Smooth muscle cell (in vitro differentiated cells): ENCODE measurements at regions not wholly inside any gene's neighbourhood (a gene's known extent, or its start where the extent isn't known, plus 50 kb on each side); places are given as distances from the start of the nearest gene placed in this dataset.

Experiments used
- DNase-seq: peaks from one replicate; lab custom pipeline; 2025; ENCODE audit not compliant: unreplicated experiment; lab: John Stamatoyannopoulos, UW
- H2AFZ ChIP-seq: fragments of 200-600 bp; sonication (generic); 2 replicates; pipeline ENCODE4 v1.6.0; 2016; ENCODE audit warnings: antibody characterized with exemption, low read depth, mild to moderate bottlenecking
- H3F3A ChIP-seq: fragments of 200-600 bp; sonication (generic); 2 replicates; pipeline ENCODE4 v1.6.0; 2017; ENCODE audit warnings: antibody characterized with exemption, low read depth
- H3K27ac ChIP-seq: fragments of 200-600 bp; sonication (generic); 2 replicates; pipeline ENCODE4 v1.5.1; 2016; ENCODE audit warnings: low read depth, mild to moderate bottlenecking
- H3K27me3 ChIP-seq: fragments of 200-600 bp; sonication (generic); 2 replicates; pipeline ENCODE4 v1.6.1; 2016; ENCODE audit warnings: low read depth, mild to moderate bottlenecking
- H3K36me3 ChIP-seq: fragments of 200-600 bp; sonication (generic); 2 replicates; pipeline ENCODE4 v1.5.1; 2016; ENCODE audit warnings: low read depth
- H3K4me1 ChIP-seq: fragments of 200-600 bp; sonication (generic); 2 replicates; pipeline ENCODE4 v1.5.1; 2016; ENCODE audit warnings: low read depth
- H3K4me2 ChIP-seq: fragments of 200-600 bp; sonication (generic); 2 replicates; pipeline ENCODE4 v1.6.0; 2016; ENCODE audit warnings: mild to moderate bottlenecking
- H3K4me3 ChIP-seq: fragments of 200-600 bp; sonication (generic); 2 replicates; pipeline ENCODE4 v1.5.1; 2016; ENCODE audit warnings: mild to moderate bottlenecking
- H3K79me2 ChIP-seq: fragments of 200-600 bp; sonication (generic); 2 replicates; pipeline ENCODE4 v1.6.0; 2016; ENCODE audit warnings: low read depth, mild to moderate bottlenecking
- H3K9ac ChIP-seq: fragments of 200-600 bp; sonication (generic); 2 replicates; pipeline ENCODE4 v1.6.0; 2016; ENCODE audit warnings: low read depth
- H3K9me3 ChIP-seq: fragments of 200-600 bp; sonication (generic); replicated peaks from 2 replicates; pipeline ENCODE4 v1.5.1; 2016; ENCODE audit warnings: low read depth
- H4K20me1 ChIP-seq: fragments of 200-600 bp; sonication (generic); 2 replicates; pipeline ENCODE4 v1.6.0; 2016; ENCODE audit warnings: low read depth
- CTCF ChIP-seq: fragments of 200-600 bp; sonication (generic); IDR thresholded peaks from 2 replicates; pipeline ENCODE4 v1.5.1; 2017; ENCODE audit warnings: borderline replicate concordance, mild to moderate bottlenecking, antibody characterized with exemption; ENCODE audit not compliant: insufficient read depth, poor library complexity, severe bottlenecking
- WGBS: methylation state at CpG from one replicate; pipeline ENCODE4 v1.1.7; 2016; ENCODE audit warnings: low lambda C conversion rate; 5-methylcytosine and 5-hydroxymethylcytosine counted together

- no peak overlapping the region for H3K4me3 ChIP-seq
- H3K27me3 ChIP-seq: no peaks in the 10 kb centered on the region
- no peaks in the 10 kb centered on the region for H3K36me3 ChIP-seq
- no peak overlapping the region for H2AFZ ChIP-seq
- TF ChIP-seq CTCF: no peak
- no peaks in the 10 kb centered on the region for H3K9me3 ChIP-seq
- H3F3A ChIP-seq: no peaks in the 10 kb centered on the region
- H3K9ac ChIP-seq: no peak overlapping the region
- H3K4me1 ChIP-seq: no peaks in the 10 kb centered on the region
- H3K79me2 ChIP-seq: no peaks in the 10 kb centered on the region
- no peaks in the 10 kb centered on the region for H4K20me1 ChIP-seq
- no peak for DNase-seq
- H3K4me2 ChIP-seq: no peak overlapping the region
- H3K27ac ChIP-seq: no peak overlapping the region
These were observed 688.9 kb upstream of the FAM98A start for GRCh38 chr2:34288016-34288415.

GRCh38 chr2:34280606-34281005, 681.5 kb upstream of the FAM98A start:
- Histone ChIP-seq H3K27me3 (no peaks in the 10 kb centered on the region), H3K36me3 (no peaks in the 10 kb centered on the region), H3K4me3 (no peak overlapping the region), H3K9me3 (no peaks in the 10 kb centered on the region), H3K79me2 (no peaks in the 10 kb centered on the region), H3K4me1 (no peaks in the 10 kb centered on the region), H3F3A (no peaks in the 10 kb centered on the region), H3K27ac (no peak overlapping the region), H4K20me1 (no peaks in the 10 kb centered on the region), H3K4me2 (no peak overlapping the region), H2AFZ (no peak overlapping the region), H3K9ac (no peak overlapping the region)
- TF ChIP-seq CTCF: no peak
- WGBS: 90% methylated on average over 1 of the region's 1 CpG
- no peak for DNase-seq

GRCh38 chr2:34266908-34267697, 668.0 kb upstream of the FAM98A start:
- no peaks in the 10 kb centered on the region for H3K79me2 ChIP-seq

More at GRCh38 chr2:34266908-34267697, 668.0 kb upstream of the FAM98A start:
- Histone ChIP-seq H3K4me1 (no peaks in the 10 kb centered on the region), H3F3A (no peaks in the 10 kb centered on the region), H3K4me3 (no peak overlapping the region), H3K4me2 (no peak overlapping the region), H4K20me1 (no peaks in the 10 kb centered on the region), H3K27ac (no peak overlapping the region), H3K27me3 (no peaks in the 10 kb centered on the region), H2AFZ (no peak overlapping the region), H3K9me3 (no peaks in the 10 kb centered on the region), H3K36me3 (no peaks in the 10 kb centered on the region), H3K9ac (no peak overlapping the region)
- no peak for TF ChIP-seq CTCF
- no peak for DNase-seq
- 87% methylated on average over 9 of the region's 9 CpGs for WGBS
